Hepatocyte (in vitro differentiated cells): ENCODE measurements at regions not wholly inside any gene's neighbourhood (a gene's known extent, or its start where the extent isn't known, plus 50 kb on each side); places are given as distances from the start of the nearest gene placed in this dataset.

Source experiments
- CTCF ChIP-seq: fragments of 200-600 bp; sonication (generic); IDR thresholded peaks from 2 replicates; pipeline ENCODE4 v1.5.1; 2016; ENCODE audit warnings: antibody characterized with exemption, mild to moderate bottlenecking; ENCODE audit not compliant: poor library complexity
- EZH2phosphoT487 ChIP-seq: fragments of 200-600 bp; sonication (generic); IDR thresholded peaks from one replicate; pipeline ENCODE4 v1.6.1; 2018; ENCODE audit warnings: antibody characterized with exemption, mild to moderate bottlenecking, low read depth, moderate library complexity; ENCODE audit not compliant: unreplicated experiment, severe bottlenecking

DNA sequence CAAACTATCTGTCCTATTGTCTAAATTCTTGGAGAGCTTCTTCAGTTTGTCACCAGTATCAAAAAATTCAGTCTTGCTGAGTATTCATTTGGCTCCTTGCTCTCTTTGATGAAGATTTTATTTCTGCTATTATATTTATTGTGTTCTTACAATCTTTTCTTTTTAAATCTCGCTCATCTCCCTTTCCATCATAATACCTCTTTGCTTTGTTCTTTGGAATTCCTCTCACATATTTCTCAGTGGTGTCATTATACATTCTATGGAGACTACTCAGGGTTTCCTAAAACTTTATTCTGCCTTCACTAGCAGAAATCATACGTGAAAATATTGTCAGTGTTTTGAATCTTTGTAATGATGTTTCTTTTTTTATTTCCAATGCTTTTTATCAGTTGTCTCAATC, 445.2 kb upstream of the ID4 start:
- TF ChIP-seq CTCF (no peak), EZH2phosphoT487 (no peak)
